Astrocyte (in vitro differentiated cells and primary cell): ENCODE measurements at regions not wholly inside any gene's neighbourhood (a gene's known extent, or its start where the extent isn't known, plus 50 kb on each side); places are given as distances from the start of the nearest gene placed in this dataset.
"Not testable (repeated sequence)": the region's sequence is repeated elsewhere in the genome, so short reads cannot be mapped to it uniquely, and the experiment has no call there.

Source experiments
- CTCF ChIP-seq: IDR thresholded peaks from 2 replicates; pipeline ENCODE4 v1.5.1; 2011; ENCODE audit warnings: low read depth, mild to moderate bottlenecking, inconsistent platforms, low read length, moderate library complexity; ENCODE audit not compliant: insufficient read depth
- EZH2 ChIP-seq: IDR thresholded peaks from 2 replicates; pipeline ENCODE4 v1.6.1; 2012; ENCODE audit warnings: mild to moderate bottlenecking, low read length, inconsistent platforms; ENCODE audit not compliant: insufficient read depth

- TF ChIP-seq CTCF, EZH2: not testable (repeated sequence)
Observed at GRCh38 chr9:67424881-67425280, 432.5 kb upstream of the SPATA31A3 start.
